ENCODE measurements at regions not wholly inside any gene's neighbourhood (a gene's known extent, or its start where the extent isn't known, plus 50 kb on each side); places are given as distances from the start of the nearest gene placed in this dataset.
A peak's percentile ranks its signal among the peaks of the same experiment; 100 is the strongest.
"Not testable (repeated sequence)": the region's sequence is repeated elsewhere in the genome, so short reads cannot be mapped to it uniquely, and the experiment has no call there.

GRCh38 chr2:224650815-224651439 lies 65.2 kb downstream of the CCDC195 start:
- peak; percentile 75 for DNase-seq

DNA sequence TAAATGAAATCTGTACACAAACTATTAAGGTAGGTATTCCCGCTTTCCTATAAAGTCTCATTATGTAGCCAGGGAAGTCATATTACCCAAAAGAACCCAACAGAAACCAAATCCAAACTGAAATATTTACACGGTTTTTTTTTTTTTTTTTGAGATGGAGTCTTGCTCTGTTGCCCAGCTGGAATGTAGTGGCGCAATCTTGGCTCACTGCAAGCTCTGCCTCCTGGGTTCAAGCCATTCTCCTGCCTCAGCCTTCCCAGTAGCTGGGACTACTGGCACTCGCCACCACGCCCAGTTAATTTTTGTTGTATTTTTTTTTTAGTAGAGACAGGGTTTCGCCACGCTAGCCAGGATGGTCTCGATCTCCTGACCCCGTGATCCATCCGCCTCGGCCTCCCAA lies 62.5 kb upstream of the CUL3 start:
- DNase-seq = not testable (repeated sequence)

- peak; percentile 82 for DNase-seq
These were observed 61.2 kb upstream of the CUL3 start for GRCh38 chr2:224646242-224646846.

GRCh38 chr2:224645722-224646121 lies 60.6 kb upstream of the CUL3 start:
- no peak for DNase-seq

- no peak for DNase-seq
These were observed 55.5 kb upstream of the CUL3 start for GRCh38 chr2:224640679-224641078.

DNA sequence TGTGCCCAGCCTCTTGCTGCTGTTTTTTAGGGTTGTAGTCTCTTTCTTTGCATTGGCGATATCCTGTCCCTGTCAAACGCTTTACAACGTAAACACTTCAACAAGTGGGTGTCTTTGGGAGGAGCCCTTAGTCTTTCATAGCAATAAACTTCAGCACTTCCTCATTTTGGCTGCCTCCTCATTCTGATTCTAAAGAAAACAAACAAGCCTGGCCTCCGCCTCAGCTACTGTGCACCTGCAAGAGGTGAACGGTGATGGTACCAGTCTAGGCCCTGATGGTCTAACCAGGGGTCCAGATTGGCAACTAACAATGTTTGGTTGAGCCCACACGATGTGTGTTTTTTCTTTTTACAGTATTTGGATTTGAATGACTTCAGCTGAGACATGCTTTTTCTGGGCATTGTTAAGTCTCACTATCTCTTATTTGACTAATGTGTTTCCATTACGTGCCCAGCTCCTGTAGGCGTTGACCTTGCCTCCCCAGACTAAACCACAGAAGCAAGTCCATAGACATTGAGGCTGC lies 53.2 kb upstream of the CUL3 start:
- DNase-seq = peak; percentile 75
